ENCODE measurements at regions not wholly inside any gene's neighbourhood (a gene's known extent, or its start where the extent isn't known, plus 50 kb on each side); places are given as distances from the start of the nearest gene placed in this dataset.
A peak's percentile ranks its signal among the peaks of the same experiment; 100 is the strongest.
"Not testable (repeated sequence)": the region's sequence is repeated elsewhere in the genome, so short reads cannot be mapped to it uniquely, and the experiment has no call there.

- peaks cover 8% of the 10 kb centered on the region for H3K27me3 ChIP-seq (ENCODE audit: insufficient read depth, low read depth, severe bottlenecking)
- no peak overlapping the region for H3K27ac ChIP-seq
- TF ChIP-seq, protein P1, sequence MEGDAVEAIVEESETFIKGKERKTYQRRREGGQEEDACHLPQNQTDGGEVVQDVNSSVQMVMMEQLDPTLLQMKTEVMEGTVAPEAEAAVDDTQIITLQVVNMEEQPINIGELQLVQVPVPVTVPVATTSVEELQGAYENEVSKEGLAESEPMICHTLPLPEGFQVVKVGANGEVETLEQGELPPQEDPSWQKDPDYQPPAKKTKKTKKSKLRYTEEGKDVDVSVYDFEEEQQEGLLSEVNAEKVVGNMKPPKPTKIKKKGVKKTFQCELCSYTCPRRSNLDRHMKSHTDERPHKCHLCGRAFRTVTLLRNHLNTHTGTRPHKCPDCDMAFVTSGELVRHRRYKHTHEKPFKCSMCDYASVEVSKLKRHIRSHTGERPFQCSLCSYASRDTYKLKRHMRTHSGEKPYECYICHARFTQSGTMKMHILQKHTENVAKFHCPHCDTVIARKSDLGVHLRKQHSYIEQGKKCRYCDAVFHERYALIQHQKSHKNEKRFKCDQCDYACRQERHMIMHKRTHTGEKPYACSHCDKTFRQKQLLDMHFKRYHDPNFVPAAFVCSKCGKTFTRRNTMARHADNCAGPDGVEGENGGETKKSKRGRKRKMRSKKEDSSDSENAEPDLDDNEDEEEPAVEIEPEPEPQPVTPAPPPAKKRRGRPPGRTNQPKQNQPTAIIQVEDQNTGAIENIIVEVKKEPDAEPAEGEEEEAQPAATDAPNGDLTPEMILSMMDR (IDR thresholded peaks at IDR 0.05; ENCODE audit: low read depth, low read length): no peak
- no peak for DNase-seq
- no peaks in the 10 kb centered on the region for H3K36me3 ChIP-seq
- no peaks in the 10 kb centered on the region for H3K9me3 ChIP-seq (ENCODE audit: severe bottlenecking)
- H3K4me3 ChIP-seq (ENCODE audit: low read depth, low read length): no peak overlapping the region
Observed at GRCh38 chr14:106120101-106120500, 593.7 kb downstream of the TMEM121 start.

DNA sequence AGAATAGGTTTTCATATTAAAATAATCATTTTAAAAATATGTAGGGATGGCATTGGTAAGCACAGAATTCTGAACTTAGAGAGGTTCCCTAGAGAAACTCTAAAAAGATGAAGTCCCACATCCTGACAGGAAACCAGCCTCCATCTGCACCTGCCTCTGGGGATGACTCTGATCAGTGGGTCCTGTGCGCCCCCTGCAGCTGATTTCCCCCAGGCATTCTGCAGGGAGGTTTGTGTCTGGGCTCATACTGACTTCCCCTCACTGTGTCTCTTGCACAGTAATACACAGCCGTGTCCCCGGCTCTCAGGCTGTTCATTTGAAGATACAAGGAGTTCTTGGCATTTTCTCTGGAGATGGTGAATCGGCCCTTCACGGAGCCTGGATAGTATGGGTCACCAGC is 602.9 kb downstream of the TMEM121 start:
- no peak for DNase-seq
- H3K4me3 ChIP-seq (ENCODE audit: low read depth, low read length): no peak overlapping the region
- H3K27me3 ChIP-seq (ENCODE audit: insufficient read depth, low read depth, severe bottlenecking): no peaks in the 10 kb centered on the region
- no peaks in the 10 kb centered on the region for H3K9me3 ChIP-seq (ENCODE audit: severe bottlenecking)
- TF ChIP-seq, protein P1 (IDR thresholded peaks at IDR 0.05; ENCODE audit: low read depth, low read length): no peak
- H3K27ac ChIP-seq: no peak overlapping the region
- H3K36me3 ChIP-seq: no peaks in the 10 kb centered on the region

DNA sequence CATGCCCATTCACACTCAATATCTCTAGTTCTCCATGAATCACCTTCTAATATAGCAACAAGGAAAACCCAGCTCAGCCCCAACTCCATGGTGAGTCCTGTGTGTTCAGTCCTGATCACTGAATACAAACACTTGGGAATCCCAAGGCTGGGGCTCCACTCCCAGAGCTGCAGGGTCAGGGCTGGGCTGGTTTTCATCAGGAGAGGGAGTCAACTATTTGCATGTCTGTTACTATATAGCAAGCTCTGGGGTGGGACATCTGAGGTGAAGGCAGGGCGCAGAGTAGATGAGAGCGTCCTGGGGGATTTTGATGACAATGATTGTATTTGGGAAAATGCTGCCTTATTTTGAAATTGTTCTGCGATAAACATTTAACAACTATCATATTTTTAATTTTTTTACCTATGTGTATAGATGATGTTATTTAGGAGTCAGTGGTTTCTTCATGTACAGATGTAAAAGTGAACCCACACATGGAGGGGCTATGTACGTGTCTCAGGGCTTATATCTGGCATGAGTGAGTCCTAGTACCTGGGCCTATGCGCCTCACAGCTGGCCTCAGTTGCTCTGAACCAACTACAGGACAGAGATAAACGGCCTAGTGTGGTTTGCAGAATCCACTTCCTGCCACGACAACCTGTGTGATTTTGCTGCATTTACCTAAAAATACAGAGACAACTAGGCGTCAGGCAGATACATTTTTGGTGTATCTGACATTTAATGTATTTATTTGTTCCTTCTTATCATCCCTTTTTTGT is 603.7 kb downstream of the TMEM121 start:
- not testable (repeated sequence) for H3K27me3 ChIP-seq (ENCODE audit: insufficient read depth, low read depth, severe bottlenecking); H3K27ac ChIP-seq; H3K36me3 ChIP-seq; DNase-seq; H3K9me3 ChIP-seq (ENCODE audit: severe bottlenecking); H3K4me3 ChIP-seq (ENCODE audit: low read depth, low read length)

DNA sequence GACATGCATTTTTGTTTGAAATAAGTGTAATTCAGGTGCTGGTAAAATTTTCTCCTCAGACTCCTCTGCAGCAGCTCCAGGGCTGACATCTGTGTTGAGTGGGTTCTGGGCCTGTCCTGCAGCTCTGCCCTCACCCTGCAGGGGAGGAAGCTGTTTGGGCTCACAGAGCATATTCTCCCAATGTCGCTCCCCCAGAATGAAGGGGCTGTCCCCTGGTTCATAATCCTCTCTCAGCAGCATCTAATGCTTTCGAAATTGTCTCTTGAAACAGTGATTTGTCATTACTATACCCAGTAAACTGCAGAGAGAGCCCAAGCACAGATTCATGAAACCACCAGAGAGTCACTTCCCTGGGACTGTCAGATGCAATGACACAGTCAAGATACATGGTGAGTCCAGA is 606.7 kb downstream of the TMEM121 start:
- not testable (repeated sequence) for H3K9me3 ChIP-seq (ENCODE audit: severe bottlenecking); H3K27ac ChIP-seq; H3K27me3 ChIP-seq (ENCODE audit: insufficient read depth, low read depth, severe bottlenecking)

DNA sequence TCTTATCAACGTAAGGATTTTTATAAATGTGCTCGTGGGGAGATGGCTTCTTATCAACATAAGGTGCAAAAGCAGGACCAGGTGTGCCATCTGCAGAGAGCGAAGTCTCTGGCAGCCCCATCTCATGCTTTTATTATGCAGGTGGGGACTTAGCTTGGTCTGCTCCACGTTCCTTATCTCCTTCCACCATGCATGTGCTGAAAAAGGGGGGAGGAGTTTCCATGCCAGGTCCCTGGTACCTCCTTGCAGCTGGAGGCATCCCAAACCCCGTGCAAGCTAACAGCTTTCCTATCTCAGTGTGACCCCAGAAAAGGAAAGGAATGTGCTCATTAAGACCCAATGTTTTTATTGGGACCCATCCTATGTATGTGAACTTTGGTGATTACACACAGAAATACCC is 608.5 kb downstream of the TMEM121 start:
- H3K27me3 ChIP-seq (ENCODE audit: insufficient read depth, low read depth, severe bottlenecking): peaks cover 5% of the 10 kb centered on the region
- no peak for DNase-seq
- TF ChIP-seq, protein P1 (IDR thresholded peaks at IDR 0.05; ENCODE audit: low read depth, low read length): no peak
- no peaks in the 10 kb centered on the region for H3K36me3 ChIP-seq
- H3K4me3 ChIP-seq (ENCODE audit: low read depth, low read length): no peak overlapping the region
- H3K9me3 ChIP-seq (ENCODE audit: severe bottlenecking): no peaks in the 10 kb centered on the region
- H3K27ac ChIP-seq: no peak overlapping the region

More for the DNA sequence above, 606.7 kb downstream of the TMEM121 start:
- DNase-seq; H3K36me3 ChIP-seq; H3K4me3 ChIP-seq (ENCODE audit: low read depth, low read length): not testable (repeated sequence)

DNA sequence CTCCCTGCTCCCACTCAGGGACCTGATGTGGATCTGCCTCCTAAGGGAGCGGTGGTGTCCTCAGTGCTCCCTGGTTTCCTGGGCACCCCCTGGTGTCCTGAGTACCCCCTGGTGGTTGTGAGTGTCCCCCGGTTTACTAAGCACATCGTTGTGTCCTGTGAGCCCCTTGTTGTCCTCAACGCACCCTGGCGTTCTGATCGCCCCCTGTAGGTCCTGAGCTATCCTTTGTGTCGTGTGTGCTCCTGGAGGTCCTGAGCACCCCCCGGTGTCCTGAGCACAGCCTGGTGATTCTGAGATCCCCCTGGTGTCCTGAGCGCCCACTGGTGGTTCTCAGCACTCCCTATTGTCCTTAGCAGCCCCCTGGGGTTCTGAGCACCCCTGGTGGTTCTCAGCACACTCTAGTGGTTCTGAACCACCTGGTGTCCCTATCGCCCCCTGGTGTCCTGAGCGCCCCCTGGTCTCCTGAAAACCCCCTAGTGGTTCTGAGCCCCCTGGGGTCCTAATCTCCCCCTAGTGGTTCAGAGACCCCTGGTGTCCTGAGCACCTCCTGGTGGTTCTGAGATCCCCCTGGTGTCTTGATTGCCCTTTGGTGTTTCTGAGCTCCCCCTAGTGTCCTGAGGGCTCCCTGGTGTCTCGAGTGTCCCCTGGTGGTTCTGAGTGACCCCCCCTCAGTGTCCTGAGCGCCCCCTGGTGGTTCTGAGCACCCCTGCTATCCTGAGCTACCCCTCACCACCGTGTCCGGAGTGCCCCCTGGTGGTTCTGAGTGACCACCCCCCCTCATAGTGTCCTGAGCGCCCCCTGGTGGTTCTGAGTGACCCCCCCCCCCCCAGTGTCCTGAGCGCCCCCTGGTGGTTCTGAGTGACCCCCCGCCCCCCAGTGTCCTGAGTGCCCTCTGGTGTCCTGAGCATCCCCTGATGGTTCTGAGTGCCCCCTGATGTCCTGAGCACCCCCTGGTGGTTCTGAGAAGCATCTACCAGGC is 615.1 kb downstream of the TMEM121 start:
- TF ChIP-seq, protein P1 (IDR thresholded peaks at IDR 0.05; ENCODE audit: low read depth, low read length): 0 out of 2 replicates have a peak, but pooled peaks have one; percentile 15
- Histone ChIP-seq H3K27me3 (ENCODE audit: insufficient read depth, low read depth, severe bottlenecking) (no peaks in the 10 kb centered on the region), H3K4me3 (ENCODE audit: low read depth, low read length) (no peak overlapping the region), H3K36me3 (no peaks in the 10 kb centered on the region), H3K9me3 (ENCODE audit: severe bottlenecking) (no peaks in the 10 kb centered on the region), H3K27ac (no peak overlapping the region)
- peak; percentile 17 for DNase-seq

DNA sequence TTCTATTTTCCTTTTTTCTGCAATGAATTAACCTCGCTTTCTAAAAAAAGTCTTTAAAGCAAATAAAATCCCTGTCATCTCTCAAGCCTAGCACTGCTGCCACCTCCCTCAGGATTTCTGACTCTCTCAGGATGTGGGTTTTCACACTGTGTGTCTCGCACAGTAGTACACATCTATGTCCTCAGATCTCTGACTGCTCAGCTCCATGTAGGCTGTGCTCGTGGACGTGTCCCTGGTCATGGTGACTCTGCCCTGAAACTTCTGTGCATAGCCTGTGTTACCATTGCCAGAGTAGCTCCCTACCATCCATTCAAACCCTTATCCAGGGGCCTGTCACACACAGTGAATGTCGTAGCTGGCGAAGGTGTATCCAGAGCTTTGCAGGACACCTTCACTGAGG is 619.3 kb downstream of the TMEM121 start:
- H3K27ac ChIP-seq; H3K9me3 ChIP-seq (ENCODE audit: severe bottlenecking); H3K4me3 ChIP-seq (ENCODE audit: low read depth, low read length); DNase-seq; H3K27me3 ChIP-seq (ENCODE audit: insufficient read depth, low read depth, severe bottlenecking); H3K36me3 ChIP-seq: not testable (repeated sequence)
